ENCODE measurements at regions not wholly inside any gene's neighbourhood (a gene's known extent, or its start where the extent isn't known, plus 50 kb on each side); places are given as distances from the start of the nearest gene placed in this dataset.

- TF ChIP-seq ATF3 (CRISPR knock-in tag; conservative IDR thresholded peaks at IDR 0.05) (no peak), KAT7 (CRISPR knock-in tag; IDR thresholded peaks at IDR 0.05; ENCODE audit: borderline replicate concordance) (no peak), AFF4 (CRISPR knock-in tag; IDR thresholded peaks at IDR 0.05; ENCODE audit: borderline replicate concordance) (no peak), ATF6 (CRISPR knock-in tag; IDR thresholded peaks at IDR 0.05) (no peak), FOXK1 (CRISPR knock-in tag; IDR thresholded peaks at IDR 0.05) (no peak), TCF7 (CRISPR knock-in tag; IDR thresholded peaks at IDR 0.05; ENCODE audit: low read depth) (no peak)
Measured at GRCh38 chr5:13328316-13328715, 616.2 kb downstream of the DNAH5 start (continued).

GRCh38 chr5:13325765-13326164, 618.7 kb downstream of the DNAH5 start:
- Mint-ChIP-seq H3K27ac (no peak overlapping the region), H3K4me1 (peaks cover 5% of the 10 kb centered on the region), H3K27me3 (ENCODE audit: low read depth) (no peaks in the 10 kb centered on the region), H3K9me3 (peaks cover 3% of the 10 kb centered on the region; the same call in 1 of the 2 replicates), H3K4me3 (no peak overlapping the region), H3K36me3 (no peaks in the 10 kb centered on the region)
- ATAC-seq: no peak
- no peak for TF ChIP-seq ZMAT4 (CRISPR knock-in tag; IDR thresholded peaks at IDR 0.05)
- no peak for TF ChIP-seq FOXJ3 (CRISPR knock-in tag; IDR thresholded peaks at IDR 0.05; ENCODE audit: borderline replicate concordance)
- no peak for TF ChIP-seq TCF7 (CRISPR knock-in tag; IDR thresholded peaks at IDR 0.05; ENCODE audit: low read depth)
- TF ChIP-seq RELA (CRISPR knock-in tag; IDR thresholded peaks at IDR 0.05; ENCODE audit: borderline replicate concordance): no peak
- no peak for TF ChIP-seq FOXP1 (CRISPR knock-in tag; IDR thresholded peaks at IDR 0.05; ENCODE audit: borderline replicate concordance)
- no peak for TF ChIP-seq MLX (CRISPR knock-in tag; IDR thresholded peaks at IDR 0.05)
- no peak for TF ChIP-seq NR1H2 (CRISPR knock-in tag; IDR thresholded peaks at IDR 0.05)
- no peak for TF ChIP-seq GTF2I (CRISPR knock-in tag; conservative IDR thresholded peaks at IDR 0.05)
- no peak for TF ChIP-seq CDX4 (CRISPR knock-in tag; IDR thresholded peaks at IDR 0.05; ENCODE audit: borderline replicate concordance)
- TF ChIP-seq KAT7 (CRISPR knock-in tag; IDR thresholded peaks at IDR 0.05; ENCODE audit: borderline replicate concordance): no peak
- TF ChIP-seq ZNF425 (CRISPR knock-in tag; conservative IDR thresholded peaks at IDR 0.05): no peak
- TF ChIP-seq ZNF532 (CRISPR knock-in tag; IDR thresholded peaks at IDR 0.05; ENCODE audit: borderline replicate concordance): no peak
- TF ChIP-seq CREB1 (CRISPR knock-in tag; IDR thresholded peaks at IDR 0.05): no peak
- no peak for TF ChIP-seq MXD4 (CRISPR knock-in tag; IDR thresholded peaks at IDR 0.05; ENCODE audit: borderline replicate concordance)
- no peak for TF ChIP-seq TP53 (CRISPR knock-in tag; IDR thresholded peaks at IDR 0.05)
- no peak for TF ChIP-seq NR2C2 (CRISPR knock-in tag; IDR thresholded peaks at IDR 0.05)
- DNase-seq (ENCODE audit: low spot score): no peak
- ChIA-PET CTCF (no interaction called here), POLR2A (no interaction called here)

Data from WTC11 (cell line).